Panc1 (cell line): ENCODE measurements at regions not wholly inside any gene's neighbourhood (a gene's known extent, or its start where the extent isn't known, plus 50 kb on each side); places are given as distances from the start of the nearest gene placed in this dataset.

Experiments
- CTCF ChIP-seq: fragments of 450-650 bp; IDR thresholded peaks from 2 replicates; pipeline ENCODE4 v1.5.1; 2017; ENCODE audit warnings: mild to moderate bottlenecking
- POLR2AphosphoS5 ChIP-seq: IDR thresholded peaks from 2 replicates; pipeline ENCODE4 v1.6.1; 2012; ENCODE audit warnings: mild to moderate bottlenecking, low read depth, low read length, moderate library complexity
- REST ChIP-seq, 2 experiments: IDR thresholded peaks; 2 replicates each; pipeline ENCODE4 v1.6.1; 2011 to 2012; ENCODE audit warnings: low read depth in 2 of 2, control low read depth in 1 of 2, low read length in 1 of 2, mild to moderate bottlenecking in 1 of 2, moderate library complexity in 1 of 2; ENCODE audit not compliant: insufficient read depth in 1 of 2
- TCF7L2 ChIP-seq: IDR thresholded peaks from 2 replicates; pipeline ENCODE4 v1.6.1; 2011; ENCODE audit warnings: mild to moderate bottlenecking, low read depth, low read length, inconsistent platforms

- TF ChIP-seq CTCF (no peak), REST (IDR thresholded peaks at IDR 0.05; ENCODE audit: insufficient read depth in 1 of 2, low read depth in 2 of 2, low read length in 1 of 2) (no peak), TCF7L2 (no peak), POLR2AphosphoS5 (no peak)
Measured at GRCh38 chr5:2622866-2623265, 128.6 kb downstream of the IRX2 start.
